ENCODE measurements at regions not wholly inside any gene's neighbourhood (a gene's known extent, or its start where the extent isn't known, plus 50 kb on each side); places are given as distances from the start of the nearest gene placed in this dataset.

DNA sequence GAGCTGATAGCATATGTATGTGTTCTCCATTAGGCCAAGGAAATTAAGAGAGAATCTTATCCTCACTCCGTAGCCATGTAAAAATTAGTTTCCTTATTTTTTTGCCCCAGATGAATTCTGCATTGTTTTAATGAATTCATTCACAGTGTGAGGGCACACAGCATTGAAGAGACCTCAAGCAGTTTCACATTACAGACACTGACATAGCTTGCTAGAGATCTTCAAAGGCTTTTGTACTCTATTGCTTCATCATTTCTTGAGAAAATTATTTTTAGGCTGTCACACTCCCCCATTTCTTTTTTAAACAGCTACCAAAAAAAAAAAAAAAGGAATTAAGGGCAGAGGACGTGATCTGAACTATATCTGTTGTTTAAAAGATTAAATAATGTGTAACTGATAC is 251.1 kb downstream of the BCAT1 start:
- H3K79me2 ChIP-seq (ENCODE audit: insufficient read depth, low read length), result no peaks in the 10 kb centered on the region
- no peaks in the 10 kb centered on the region for H3K27me3 ChIP-seq (ENCODE audit: control insufficient read depth in 1 of 2, insufficient read depth in 2 of 2, low read length in 2 of 2)
- 25% methylated on average over 2 of the region's 2 CpGs for WGBS (ENCODE audit: low lambda C conversion rate)
- no peaks in the 10 kb centered on the region for H3K9me3 ChIP-seq (ENCODE audit: low read length)
- no peak overlapping the region for H3K4me3 ChIP-seq (replicated peaks in 1 of 3; ENCODE audit: insufficient read depth in 1 of 3, low read depth in 2 of 3, low read length in 3 of 3)
- TF ChIP-seq SP4 (CRISPR knock-in tag; IDR thresholded peaks at IDR 0.05) (no peak), SIN3A (IDR thresholded peaks at IDR 0.05; ENCODE audit: borderline replicate concordance, low read depth, low read length) (no peak), TRIM24 (CRISPR knock-in tag; IDR thresholded peaks at IDR 0.05) (no peak), NR2F6 (IDR thresholded peaks at IDR 0.05) (no peak), NR2F6 (CRISPR knock-in tag; IDR thresholded peaks at IDR 0.05) (no peak), ZHX1 (CRISPR knock-in tag; IDR thresholded peaks at IDR 0.05; ENCODE audit: low read depth) (no peak), ZNF75D (CRISPR knock-in tag; IDR thresholded peaks at IDR 0.05; ENCODE audit: borderline replicate concordance) (no peak), FOXC1 (CRISPR knock-in tag; IDR thresholded peaks at IDR 0.05; ENCODE audit: borderline replicate concordance) (no peak), CHD2 (IDR thresholded peaks at IDR 0.05; ENCODE audit: low read depth, low read length) (no peak), RBM39 (IDR thresholded peaks at IDR 0.05; ENCODE audit: low read depth, low read length, poor library complexity, severe bottlenecking) (no peak), ZMAT3 (CRISPR knock-in tag; conservative IDR thresholded peaks at IDR 0.05) (no peak)
- H3K36me3 ChIP-seq (replicated peaks in 1 of 2; ENCODE audit: control insufficient read depth in 1 of 2, insufficient read depth in 2 of 2, low read length in 2 of 2), result no peaks in the 10 kb centered on the region
- intact Hi-C loops (cut with micrococcal nuclease; ENCODE audit: unreplicated experiment) (no loop called here), in situ Hi-C loops (cut with HindIII; ENCODE audit: extremely low pct_ligation_motif_present, low pct_unique_long_range_greater_than_20kb) (no loop called here)
- no peak overlapping the region for H3K9ac ChIP-seq (ENCODE audit: insufficient read depth, low read depth, low read length)
- POLR2A ChIA-PET, result no interaction called here
- no peak overlapping the region for H2AFZ ChIP-seq (ENCODE audit: low read length)
- no peak for ATAC-seq
- peaks cover 11% of the 10 kb centered on the region for H3K4me1 ChIP-seq (ENCODE audit: insufficient read depth, low read length)
- no TSS peak for BruUV-seq (replicated peaks)
- DNase-seq (ENCODE audit: low spot score), result no peak
- no peak overlapping the region for H3K4me2 ChIP-seq (ENCODE audit: low read depth, low read length)
- H4K20me1 ChIP-seq (ENCODE audit: insufficient read depth, low read length), result no peaks in the 10 kb centered on the region
- H3K27ac ChIP-seq (ENCODE audit: extremely low read length, insufficient read depth, low read length), result no peak overlapping the region
- CTCF ChIA-PET (ENCODE audit: low intra/inter-chr PET ratio, low total read pairs), result no interaction called here
- no peak for FAIRE-seq

Measured in HepG2 (cell line).